ENCODE measurements at regions not wholly inside any gene's neighbourhood (a gene's known extent, or its start where the extent isn't known, plus 50 kb on each side); places are given as distances from the start of the nearest gene placed in this dataset.
"Not testable (repeated sequence)": the region's sequence is repeated elsewhere in the genome, so short reads cannot be mapped to it uniquely, and the experiment has no call there.

- no peak for DNase-seq (ENCODE audit: low read depth)
Observed at GRCh38 chr12:25684070-25684469, 131.0 kb upstream of the LMNTD1 start.

GRCh38 chr12:25686351-25686750, 133.3 kb upstream of the LMNTD1 start:
- DNase-seq (ENCODE audit: low read depth), result no peak

DNA sequence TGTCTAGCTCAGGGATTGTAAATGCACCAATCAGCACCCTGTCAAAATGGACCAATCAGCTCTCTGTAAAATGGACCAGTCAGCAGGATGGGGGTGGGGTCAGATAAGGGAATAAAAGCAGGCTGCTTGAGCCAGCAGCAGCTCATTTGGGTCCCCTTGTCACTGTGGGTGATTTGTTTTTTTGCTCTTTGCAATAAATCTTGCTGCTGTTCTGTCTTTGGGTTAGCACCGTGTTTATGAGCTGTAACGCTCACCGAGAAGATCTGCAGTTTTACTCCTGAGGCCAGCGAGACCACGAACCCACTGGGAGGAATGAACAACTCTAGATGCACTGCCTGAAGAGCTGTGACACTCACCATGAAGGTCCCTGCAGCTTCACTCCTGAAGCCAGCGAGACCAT, 134.1 kb upstream of the LMNTD1 start:
- DNase-seq (ENCODE audit: low read depth), result no peak

GRCh38 chr12:25688851-25689250, 135.8 kb upstream of the LMNTD1 start:
- not testable (repeated sequence) for DNase-seq (ENCODE audit: low read depth)

- peak; percentile 53 for DNase-seq (ENCODE audit: low read depth)
Observed at GRCh38 chr12:25689996-25690501, 137.0 kb upstream of the LMNTD1 start.

GRCh38 chr12:25690996-25691864, 138.1 kb upstream of the LMNTD1 start:
- DNase-seq (ENCODE audit: low read depth), result no peak

- DNase-seq (ENCODE audit: low read depth), result no peak
Observed at GRCh38 chr12:25691865-25692114, 138.7 kb upstream of the LMNTD1 start.

DNA sequence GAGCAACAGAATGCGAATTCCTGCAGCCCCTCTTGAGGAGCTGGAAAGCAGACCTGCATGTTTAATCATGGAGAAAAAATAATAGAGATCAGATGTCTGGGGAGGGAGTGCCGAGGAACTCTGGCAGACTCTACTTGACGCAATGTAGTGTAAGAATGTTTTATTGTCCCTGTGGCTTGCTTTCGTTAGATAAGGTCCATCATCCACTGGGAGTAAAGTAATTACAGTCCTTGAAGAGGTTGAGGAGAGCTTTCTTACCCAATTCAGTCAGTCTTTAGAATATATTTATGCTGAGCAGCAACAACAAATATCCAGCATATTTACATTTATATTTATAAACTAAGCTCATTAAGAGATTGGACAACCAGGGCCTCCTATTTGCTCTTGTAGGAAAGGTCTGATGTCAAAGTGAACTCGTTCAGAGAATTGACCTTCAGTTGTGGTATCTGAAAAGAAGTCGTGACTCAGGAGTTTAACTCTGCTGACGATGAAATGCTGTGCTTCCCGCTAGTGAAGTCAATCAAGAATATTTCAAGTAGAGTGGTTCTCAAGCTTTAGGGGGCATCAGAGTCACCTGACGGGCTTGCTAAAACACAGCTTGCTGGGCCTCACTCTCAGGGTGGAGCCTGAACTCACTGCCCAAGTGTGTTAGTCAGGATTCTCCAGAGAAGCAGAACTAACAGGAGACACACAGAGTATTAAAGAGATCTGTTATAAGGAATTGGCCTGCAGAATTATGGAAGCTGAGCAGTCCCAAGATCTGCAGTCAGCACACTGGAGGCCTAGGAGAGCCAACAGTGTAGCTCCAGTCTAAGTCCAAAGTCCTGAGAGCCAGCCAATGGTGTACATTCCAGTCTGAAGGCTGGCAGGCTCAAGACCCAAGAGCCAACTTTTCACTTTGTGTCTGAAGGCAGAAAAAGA, 139.3 kb upstream of the LMNTD1 start:
- peak; percentile 89 for DNase-seq (ENCODE audit: low read depth)

- peak; percentile 61 for DNase-seq (ENCODE audit: low read depth)
Observed at GRCh38 chr12:25694072-25694471, 141.0 kb upstream of the LMNTD1 start.

DNA sequence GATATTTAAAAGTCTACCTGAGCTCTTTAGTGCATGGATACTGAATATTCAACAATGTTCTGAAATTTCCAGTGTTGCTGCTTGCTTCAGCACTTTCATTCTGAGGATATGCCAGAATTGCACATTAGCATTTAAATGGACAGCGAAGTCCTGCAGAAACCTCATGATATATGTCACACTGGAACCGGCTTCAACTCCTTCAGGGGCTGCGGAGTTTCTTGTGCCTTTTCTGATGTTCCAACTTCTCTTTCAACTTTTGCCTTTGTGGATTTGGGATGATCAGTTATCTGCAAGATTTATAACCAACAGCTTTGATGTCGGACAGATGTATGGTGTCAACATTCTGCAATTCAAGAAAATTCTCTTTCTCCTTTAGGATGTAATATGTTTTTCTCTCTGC, 142.5 kb upstream of the LMNTD1 start:
- no peak for DNase-seq (ENCODE audit: low read depth)

GRCh38 chr12:25698772-25699171, 145.7 kb upstream of the LMNTD1 start:
- DNase-seq (ENCODE audit: low read depth), result no peak

DNA sequence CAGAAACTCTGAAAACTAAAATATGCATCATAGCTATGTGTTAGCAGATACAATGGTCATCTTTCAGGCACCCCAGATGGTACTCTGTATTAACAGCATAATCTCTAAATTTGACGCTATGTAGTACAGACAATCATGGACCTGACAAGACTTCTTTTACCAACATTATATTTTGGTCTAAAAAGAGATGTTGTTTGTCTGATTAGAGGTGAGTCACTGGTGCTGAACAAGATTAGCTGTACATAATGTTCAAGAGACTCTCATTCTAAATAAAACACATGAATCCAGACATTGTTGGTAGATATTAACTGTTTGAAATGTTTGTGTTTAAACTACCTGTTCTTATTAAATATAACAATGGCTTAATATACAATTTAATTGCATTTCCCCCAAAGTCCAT, 146.4 kb upstream of the LMNTD1 start:
- DNase-seq (ENCODE audit: low read depth), result no peak

GRCh38 chr12:25701290-25701689, 148.2 kb upstream of the LMNTD1 start:
- DNase-seq (ENCODE audit: low read depth), result no peak

DNA sequence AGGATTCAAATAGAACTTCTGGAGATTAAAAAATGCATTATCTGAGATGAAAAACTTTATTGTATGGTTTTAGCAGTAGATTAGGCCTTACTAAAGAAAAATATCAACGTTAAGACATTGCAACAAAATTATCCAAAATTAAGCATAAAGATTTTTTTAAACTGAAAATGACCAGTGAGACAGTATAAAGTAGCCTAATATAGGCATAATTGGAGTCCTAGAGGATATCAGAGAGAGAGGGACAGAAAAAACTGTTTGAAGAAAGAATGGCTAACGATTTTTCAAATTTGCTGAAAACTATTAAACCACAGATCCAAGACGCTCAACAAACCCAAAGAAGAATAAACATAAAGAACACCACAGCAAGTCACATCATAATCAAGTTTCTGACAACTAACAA, 149.5 kb upstream of the LMNTD1 start:
- no peak for DNase-seq (ENCODE audit: low read depth)

DNA sequence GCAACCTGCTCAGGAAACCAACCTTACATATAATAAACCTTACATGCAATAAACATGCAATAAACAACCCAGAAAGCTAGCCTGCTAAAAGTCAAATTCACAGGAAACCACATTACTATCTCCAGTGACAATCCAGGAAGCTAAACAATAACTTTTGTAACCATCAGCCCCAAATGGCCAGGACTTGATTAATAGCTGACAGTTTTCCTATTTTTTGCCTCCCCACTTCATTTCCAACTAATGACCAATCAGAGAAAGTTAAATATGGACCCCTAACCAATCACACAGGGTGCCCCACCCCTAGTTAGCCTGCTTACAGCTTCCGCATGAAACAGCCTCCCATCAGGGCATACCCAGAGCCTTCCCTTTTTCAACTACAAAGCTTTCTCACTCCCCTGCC, 152.2 kb upstream of the LMNTD1 start:
- DNase-seq (ENCODE audit: low read depth), result no peak

DNA sequence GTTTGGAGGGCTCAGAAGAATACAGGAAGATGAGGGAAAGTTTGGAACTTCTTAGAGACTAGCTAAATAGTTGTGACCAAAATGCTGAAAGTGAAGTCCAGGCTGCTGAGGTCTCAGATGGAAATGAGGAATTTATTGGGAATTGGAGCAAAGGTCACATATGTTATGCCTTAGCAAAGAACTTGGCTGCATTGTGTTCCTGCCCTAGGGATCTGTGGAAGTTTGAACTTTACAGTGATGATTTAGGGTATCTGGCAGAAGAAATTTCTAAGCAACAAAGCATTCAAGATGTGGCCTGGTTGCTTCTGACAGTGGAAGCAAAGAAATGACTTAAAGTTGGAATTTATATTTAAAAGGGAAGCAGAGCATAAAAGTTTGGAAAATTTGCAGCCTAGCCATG, 153.6 kb upstream of the LMNTD1 start:
- not testable (repeated sequence) for DNase-seq (ENCODE audit: low read depth)

DNA sequence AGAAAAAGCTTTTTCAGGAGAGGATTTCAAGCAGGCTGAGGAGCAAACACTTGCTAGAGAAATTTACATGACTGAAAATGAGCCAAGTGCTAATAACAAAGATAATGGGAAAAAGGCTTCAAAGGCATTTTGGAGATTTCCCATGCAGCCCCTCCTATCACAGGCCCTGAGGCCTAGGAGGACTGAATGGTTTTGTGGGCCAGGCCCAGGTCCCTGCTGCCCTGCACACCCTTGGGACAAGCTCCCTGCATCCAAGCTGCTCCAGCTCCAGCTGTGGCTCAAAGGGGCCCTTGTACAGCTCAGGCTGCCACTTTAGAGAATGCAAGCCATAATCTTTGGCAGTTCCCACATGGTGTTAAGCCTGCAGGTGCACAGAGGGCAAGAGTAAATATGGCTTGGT, 154.0 kb upstream of the LMNTD1 start:
- DNase-seq (ENCODE audit: low read depth), result no peak

DNA sequence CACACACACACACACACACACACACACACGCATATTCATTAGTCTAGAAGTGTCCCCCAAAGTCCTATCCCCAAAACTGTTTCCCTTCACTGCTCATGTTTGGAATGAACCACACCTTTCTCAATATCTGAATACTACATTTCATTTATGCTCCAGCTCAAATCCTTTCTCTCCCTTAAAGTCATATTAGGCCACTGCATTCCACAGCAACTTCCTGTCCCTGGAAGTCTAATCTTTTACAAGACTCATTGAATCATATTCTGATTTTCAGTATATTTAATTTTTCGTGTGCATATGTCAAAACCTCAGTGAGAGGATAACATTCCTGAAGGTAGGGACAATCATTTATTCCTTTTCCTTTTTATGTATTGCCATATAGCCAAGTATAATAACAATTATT, 155.6 kb upstream of the LMNTD1 start:
- DNase-seq (ENCODE audit: low read depth), result no peak

DNA sequence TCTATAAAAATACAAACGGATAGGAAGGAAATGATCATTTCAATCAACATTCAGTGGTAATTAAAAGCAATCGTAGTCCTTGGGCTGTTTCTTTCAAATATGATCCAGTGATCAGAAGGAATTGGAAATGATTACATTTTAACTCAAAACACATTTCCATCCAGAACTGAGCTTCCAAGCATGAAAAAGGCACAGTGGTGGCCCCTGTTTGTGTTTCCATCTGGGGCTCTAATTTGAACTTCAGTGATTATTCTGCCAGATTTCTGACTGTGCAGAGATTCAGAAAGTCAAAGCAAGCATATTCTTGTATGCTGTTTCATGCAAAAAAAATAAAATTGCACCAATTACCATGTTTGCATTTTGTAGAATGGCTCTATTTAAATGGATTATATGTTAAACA, 157.0 kb upstream of the LMNTD1 start:
- DNase-seq (ENCODE audit: low read depth), result no peak

GRCh38 chr12:25710938-25711605, 158.0 kb upstream of the LMNTD1 start:
- not testable (repeated sequence) for DNase-seq (ENCODE audit: low read depth)

GRCh38 chr12:25712169-25712568, 159.1 kb upstream of the LMNTD1 start:
- no peak for DNase-seq (ENCODE audit: low read depth)

DNA sequence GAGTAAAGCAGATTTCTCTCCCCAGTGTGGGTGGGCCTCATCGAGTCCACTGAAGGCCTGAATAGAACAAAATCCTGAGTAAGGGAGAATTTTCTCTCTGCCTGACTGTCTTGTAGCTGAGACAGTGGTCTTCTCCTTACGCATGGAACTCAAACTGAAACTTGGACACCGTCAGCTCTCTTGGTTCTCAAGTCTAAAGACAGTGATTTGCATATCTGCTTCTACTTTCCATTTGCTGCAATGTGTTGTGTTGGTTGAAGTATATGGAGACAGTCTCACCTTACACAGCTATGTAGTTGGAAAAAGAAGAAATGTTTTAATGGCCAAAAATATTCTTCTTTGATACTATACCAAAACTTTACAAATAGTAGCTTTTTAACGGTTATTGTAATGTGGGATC, 160.2 kb upstream of the LMNTD1 start:
- no peak for DNase-seq (ENCODE audit: low read depth)

All from fibroblast of the conjunctiva (primary cell).